Motor neuron (in vitro differentiated cells): ENCODE measurements at regions not wholly inside any gene's neighbourhood (a gene's known extent, or its start where the extent isn't known, plus 50 kb on each side); places are given as distances from the start of the nearest gene placed in this dataset.
A peak's percentile ranks its signal among the peaks of the same experiment; 100 is the strongest.
"Not testable (repeated sequence)": the region's sequence is repeated elsewhere in the genome, so short reads cannot be mapped to it uniquely, and the experiment has no call there.

Source experiments
- ATAC-seq, 8 experiments: fragments of 200-7000 bp; cut with Tn5 transposase; replicated peaks in 6 of 8; 2 replicates each; pipeline ENCODE4 v1.8.0; 2021; ENCODE audit warnings: mild to moderate bottlenecking in 8 of 8, moderate library complexity in 8 of 8
- H3K27ac ChIP-seq, 2 donors: fragments of 250-450 bp; sonication (Bioruptor Pico); 2 replicates each; pipeline ENCODE4 v1.9.0; 2021; ENCODE audit warnings: antibody characterized with exemption in 2 of 2, mild to moderate bottlenecking in 2 of 2, moderate library complexity in 1 of 2
- H3K4me1 ChIP-seq, 2 donors: fragments of 250-450 bp; sonication (Bioruptor Pico); replicated peaks in 1 of 2; 2 replicates each; pipeline ENCODE4 v1.6.1; 2021; ENCODE audit warnings: antibody characterized with exemption in 2 of 2, mild to moderate bottlenecking in 2 of 2, moderate library complexity in 1 of 2
- H3K4me3 ChIP-seq, 5 donors: fragments of 250-450 bp; sonication (Bioruptor Pico); 2 replicates each; pipeline ENCODE4 v1.9.0; 2021; ENCODE audit warnings: antibody characterized with exemption in 5 of 5, mild to moderate bottlenecking in 5 of 5, moderate library complexity in 4 of 5
- WGBS, 10 experiments: fragments of 450-650 bp; shearing (Covaris generic); methylation state at CpG; one replicate each; pipeline ENCODE4 v1.0.0; 2022; 5-methylcytosine and 5-hydroxymethylcytosine counted together
- in situ Hi-C, 9 experiments: fragments of 400-800 bp; cut with MboI; loops; one replicate each; pipeline ENCODE4 v1.15.0; 2021; ENCODE audit warnings: low sequenced_read_pairs in 9 of 9, low pct_unique_long_range_greater_than_20kb in 2 of 9; ENCODE audit not compliant: unreplicated experiment in 9 of 9

DNA sequence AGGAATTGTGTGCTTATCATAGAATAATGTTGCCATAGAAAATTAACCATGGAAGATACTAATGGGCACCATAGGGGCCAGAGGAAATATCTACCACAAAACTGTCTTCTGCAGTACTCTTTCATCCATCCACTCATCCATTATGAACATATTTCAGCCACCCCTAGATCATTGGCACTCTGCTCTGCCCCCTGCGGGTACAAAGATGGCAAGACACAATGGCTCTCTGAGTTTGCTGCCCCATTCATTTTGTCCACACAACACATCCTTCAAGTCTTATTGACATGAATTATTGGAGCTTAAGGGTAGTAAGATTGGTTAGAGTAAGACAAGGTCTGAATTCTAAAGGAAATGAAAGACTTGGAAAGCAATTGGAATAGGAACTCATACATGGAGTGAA, 1224.7 kb upstream of the CELF4 start:
- 0 to 100% (median 75%) methylated on average over 1 of the region's 1 CpG; no CpG with 5 or more reads in 5 of the 10 experiments for WGBS, 10 experiments
- Histone ChIP-seq H3K4me1 (no peaks in the 10 kb centered on the region), H3K4me3 (no peak overlapping the region), H3K27ac (no peak overlapping the region)
- no peak for ATAC-seq
- in situ Hi-C loops = no loop called here

DNA sequence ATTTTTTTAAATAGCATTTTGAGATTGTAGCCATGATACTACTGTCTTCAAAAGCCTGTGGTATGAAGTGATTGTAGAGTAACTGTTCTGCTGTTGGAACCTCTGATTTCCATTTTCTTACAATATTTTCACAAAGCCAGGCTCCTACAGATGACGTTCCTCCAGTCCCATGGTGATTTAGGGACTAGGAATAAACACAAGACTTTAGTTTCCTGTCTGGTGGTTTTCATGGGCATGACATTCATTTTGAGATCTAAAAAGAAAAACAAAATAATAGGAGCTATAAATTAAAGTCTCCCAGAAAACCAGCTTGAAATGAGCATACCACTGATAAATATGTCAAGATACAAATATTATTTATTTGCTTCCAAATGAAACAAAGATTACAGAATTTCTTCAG, 1223.5 kb upstream of the CELF4 start:
- in situ Hi-C loops = no loop called here
- peak in 1 of 8 experiments; percentile 49 for ATAC-seq

DNA sequence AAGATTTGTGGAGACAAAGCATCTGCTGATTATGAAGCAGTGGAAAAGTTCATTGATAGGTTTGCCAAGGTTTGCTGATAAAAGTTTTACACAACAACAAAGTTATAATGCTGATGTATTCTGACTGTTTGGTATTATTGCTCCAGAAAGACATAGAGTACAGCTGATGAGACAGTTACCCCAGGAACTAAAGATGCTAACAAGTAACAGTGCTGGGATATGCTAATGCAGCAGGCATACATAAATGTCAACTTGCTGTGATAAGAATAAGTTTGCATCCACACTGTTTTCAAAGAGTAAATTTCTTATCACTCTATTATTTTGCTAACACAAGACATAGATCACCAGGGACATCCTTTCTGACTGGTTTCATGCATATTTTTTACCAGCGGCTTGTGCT, 1221.3 kb upstream of the CELF4 start:
- ATAC-seq = peak in 1 of 8 experiments; percentile 65
- H3K27ac ChIP-seq = no peak overlapping the region
- H3K4me3 ChIP-seq = no peak overlapping the region
- WGBS, 10 experiments = 17 to 100% (median 44%) methylated on average over 1 of the region's 1 CpG; no CpG with 5 or more reads in 3 of the 10 experiments
- H3K4me1 ChIP-seq = no peaks in the 10 kb centered on the region
- in situ Hi-C loops = no loop called here

More for the DNA sequence above, 1223.5 kb upstream of the CELF4 start:
- H3K4me1 ChIP-seq = no peaks in the 10 kb centered on the region
- 0 to 80% (median 39%) methylated on average over 1 of the region's 1 CpG; no CpG with 5 or more reads in 2 of the 10 experiments for WGBS, 10 experiments
- H3K27ac ChIP-seq = no peak overlapping the region
- no peak overlapping the region for H3K4me3 ChIP-seq

DNA sequence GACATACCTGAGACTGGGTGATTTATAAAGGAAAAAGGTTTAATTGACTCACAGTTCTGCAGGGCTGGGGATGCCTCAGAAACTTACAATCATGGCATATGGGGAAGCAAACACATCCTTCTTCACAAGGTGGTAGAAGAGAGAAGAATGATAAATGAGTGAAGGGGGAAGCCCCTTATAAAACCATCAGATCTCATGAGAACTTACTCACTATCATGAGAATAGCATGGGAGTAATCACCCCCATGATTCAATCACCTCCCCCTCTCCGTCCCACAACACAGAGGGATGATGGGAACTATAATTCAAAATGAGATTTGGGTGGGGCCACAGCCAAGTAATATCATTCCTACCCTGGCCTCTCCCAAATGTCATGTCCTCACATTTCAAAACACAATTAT, 1206.0 kb upstream of the CELF4 start:
- H3K27ac ChIP-seq, in situ Hi-C loops, H3K4me1 ChIP-seq, ATAC-seq, H3K4me3 ChIP-seq: not testable (repeated sequence)
- WGBS, 10 experiments = 86 to 100% (median 88%) methylated on average over 1 of the region's 1 CpG; no CpG with 5 or more reads in 7 of the 10 experiments

DNA sequence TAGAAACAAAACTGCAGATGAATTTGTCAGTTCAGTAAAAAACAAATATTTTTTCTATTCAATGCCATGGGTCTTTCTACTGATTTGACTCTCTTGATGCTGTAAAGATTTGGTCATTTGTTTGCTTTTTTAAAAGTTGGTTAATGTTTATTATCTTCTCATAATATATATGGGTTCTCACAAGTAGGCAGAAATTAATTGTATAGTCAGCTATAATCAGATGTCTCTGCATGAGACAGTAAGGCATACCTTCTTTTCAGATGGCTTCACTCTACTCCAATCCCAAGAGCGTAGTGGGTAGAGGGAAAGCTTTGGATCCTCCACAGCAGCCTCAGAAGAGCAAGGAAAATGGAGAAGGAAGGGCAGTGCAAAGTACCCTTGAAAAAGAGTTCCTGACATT, 1202.9 kb upstream of the CELF4 start:
- in situ Hi-C loops = no loop called here
- H3K4me3 ChIP-seq = no peak overlapping the region
- WGBS, 10 experiments = 0 to 100% (median 90%) methylated on average over 1 of the region's 1 CpG; no CpG with 5 or more reads in 3 of the 10 experiments

DNA sequence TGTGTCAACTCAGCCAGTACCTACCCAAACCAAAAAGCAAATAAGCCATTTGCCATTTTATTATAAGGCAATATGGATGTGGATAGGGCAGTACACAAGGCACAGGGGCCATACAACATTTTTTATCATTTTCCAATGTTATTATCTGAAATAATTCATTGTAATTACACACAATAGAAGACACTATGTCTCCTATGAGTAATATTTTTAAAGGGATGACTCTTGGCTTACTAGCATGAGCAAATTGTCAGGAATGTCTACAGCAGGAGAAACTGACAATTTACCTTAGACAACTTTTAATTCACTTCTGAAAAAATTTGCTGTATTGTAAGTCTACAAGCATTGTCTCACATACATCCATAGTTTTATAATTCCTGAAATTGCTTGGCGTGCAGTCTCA, 1193.9 kb upstream of the CELF4 start:
- Histone ChIP-seq H3K4me3 (no peak overlapping the region), H3K27ac (no peak overlapping the region), H3K4me1 (no peaks in the 10 kb centered on the region)
- in situ Hi-C loops = no loop called here
- ATAC-seq = no peak
- WGBS, 10 experiments = 0 to 100% (median 51%) methylated on average over 1 of the region's 1 CpG; no CpG with 5 or more reads in 2 of the 10 experiments

More for the DNA sequence above, 1202.9 kb upstream of the CELF4 start:
- Histone ChIP-seq H3K27ac (no peak overlapping the region), H3K4me1 (no peaks in the 10 kb centered on the region)
- ATAC-seq = no peak

DNA sequence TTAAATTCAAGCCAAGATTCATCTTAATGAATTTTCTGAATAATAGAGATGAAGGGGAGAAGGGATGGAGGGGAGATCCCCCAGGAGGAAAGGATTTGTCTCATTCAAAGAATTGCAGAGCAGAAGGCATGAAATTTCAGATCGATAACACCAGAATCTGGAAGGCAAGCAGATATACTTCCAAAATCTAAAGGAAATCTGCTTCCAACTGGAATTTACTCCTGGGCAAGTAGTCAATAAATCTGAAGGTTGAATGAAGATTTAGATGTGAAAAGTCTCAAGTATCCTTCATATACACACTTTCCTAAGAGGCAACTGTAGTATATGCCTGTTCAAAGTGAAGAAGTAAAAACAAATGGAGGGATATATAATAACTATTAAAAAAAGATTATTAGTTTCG, 1190.8 kb upstream of the CELF4 start:
- Histone ChIP-seq H3K4me1 (peaks cover 0 to 3% of the 10 kb centered on the region in 2 donors), H3K27ac (no peak overlapping the region), H3K4me3 (no peak overlapping the region)
- no peak for ATAC-seq
- in situ Hi-C loops = no loop called here
- WGBS, 10 experiments = 0 to 100% (median 73%) methylated on average over 1 to 2 of the region's 2 CpGs; no CpG with 5 or more reads in 1 of the 10 experiments

DNA sequence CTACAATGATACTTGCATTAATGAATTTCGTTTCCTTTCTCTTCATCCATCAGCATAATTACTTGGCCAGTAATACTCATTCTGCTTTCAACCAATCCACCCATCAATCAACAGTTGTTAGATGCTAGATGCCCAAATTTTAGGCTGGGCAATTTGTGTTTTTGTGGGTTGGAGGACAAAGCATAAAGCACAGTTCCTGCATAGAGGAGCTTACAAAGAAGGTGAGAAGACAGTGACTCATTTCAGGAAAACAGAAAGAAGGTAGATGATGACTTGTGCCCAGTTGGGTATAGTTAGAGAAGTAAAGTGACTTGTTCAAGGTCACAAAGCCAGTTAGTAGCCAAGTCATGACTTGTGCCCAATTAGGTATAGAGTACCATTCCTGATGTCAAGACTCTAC, 1186.8 kb upstream of the CELF4 start:
- Histone ChIP-seq H3K4me3 (no peak overlapping the region), H3K4me1 (peaks cover 0 to 3% of the 10 kb centered on the region in 2 donors), H3K27ac (no peak overlapping the region)
- ATAC-seq = no peak
- in situ Hi-C loops = no loop called here
- 0 to 80% (median 15%) methylated on average over 1 of the region's 1 CpG; no CpG with 5 or more reads in 6 of the 10 experiments for WGBS, 10 experiments

DNA sequence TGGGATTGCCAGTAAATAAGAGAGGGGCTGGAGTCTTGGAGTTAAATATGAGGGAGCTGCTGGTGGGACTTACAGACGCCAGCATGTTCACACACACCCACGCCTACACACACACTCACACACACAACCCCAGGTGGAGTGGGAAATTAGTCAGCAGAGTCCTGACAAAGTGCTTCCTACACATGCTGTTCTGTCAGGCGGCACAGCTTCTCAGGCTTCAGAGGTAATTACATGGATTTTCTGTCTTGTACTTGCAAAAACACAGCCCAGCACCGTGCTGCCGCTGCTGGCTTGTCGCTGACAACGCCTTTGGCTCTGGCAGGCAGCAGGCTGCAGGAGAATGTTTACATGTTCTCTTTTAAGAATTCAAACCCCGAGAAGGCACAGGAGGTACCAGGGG, 1186.3 kb upstream of the CELF4 start:
- H3K27ac ChIP-seq = peak overlapping the region in 1 of 2 donors; percentile 14
- WGBS, 10 experiments = 0 to 54% (median 31%) methylated on average over 1 to 3 of the region's 8 CpGs; no CpG with 5 or more reads in 3 of the 10 experiments
- H3K4me1 ChIP-seq = peaks cover 0 to 3% of the 10 kb centered on the region in 2 donors
- no peak overlapping the region for H3K4me3 ChIP-seq
- peak in 7 of 8 experiments; percentile 32 to 94 (median 88) for ATAC-seq
- in situ Hi-C loops = no loop called here

DNA sequence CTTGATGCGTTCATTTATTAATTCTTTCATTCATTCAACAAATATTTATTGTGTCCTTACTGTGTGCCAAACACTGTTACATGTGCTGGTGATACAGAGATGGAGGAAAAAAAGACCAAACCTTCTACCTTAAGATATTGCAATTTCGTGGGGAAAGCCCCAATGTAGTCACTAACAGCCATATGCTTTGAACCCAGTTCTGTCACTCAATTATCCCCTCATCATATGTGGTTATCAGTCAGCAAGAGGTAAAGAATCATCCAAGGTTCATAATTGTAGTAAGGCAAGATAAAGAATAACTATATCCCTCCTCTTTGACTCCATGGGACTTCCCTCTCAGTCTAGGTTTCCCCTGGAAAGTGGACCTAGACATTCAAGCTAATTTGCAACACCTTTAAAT, 1185.6 kb upstream of the CELF4 start:
- H3K4me1 ChIP-seq = peaks cover 0 to 3% of the 10 kb centered on the region in 2 donors
- no peak overlapping the region for H3K4me3 ChIP-seq
- WGBS, 10 experiments = 0 to 90% (median 40%) methylated on average over 1 to 2 of the region's 2 CpGs; no CpG with 5 or more reads in 3 of the 10 experiments
- no peak overlapping the region for H3K27ac ChIP-seq
- ATAC-seq = no peak
- in situ Hi-C loops = no loop called here

DNA sequence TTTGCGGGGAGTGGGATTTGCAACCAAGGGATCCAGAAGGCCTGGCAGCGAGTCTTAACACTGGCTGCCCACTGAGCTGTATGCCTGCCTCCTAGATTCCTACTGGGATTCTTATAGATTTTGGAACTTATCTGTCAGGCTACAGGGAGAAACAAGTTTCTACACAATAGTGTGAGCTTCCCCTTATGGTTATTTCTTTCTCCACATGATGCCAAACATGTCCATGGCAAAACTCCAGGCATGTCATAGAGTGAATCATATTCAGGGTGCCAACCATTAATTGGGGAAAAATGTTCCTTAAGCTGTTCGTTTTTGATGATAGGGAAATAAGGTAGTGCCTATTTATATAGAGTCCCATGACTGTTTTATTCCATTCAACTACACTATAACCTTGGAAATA, 1185.2 kb upstream of the CELF4 start:
- Histone ChIP-seq H3K4me3 (no peak overlapping the region), H3K4me1 (peaks cover 0 to 3% of the 10 kb centered on the region in 2 donors), H3K27ac (no peak overlapping the region)
- in situ Hi-C loops = no loop called here
- 0 to 94% (median 82%) methylated on average over 1 to 3 of the region's 3 CpGs; no CpG with 5 or more reads in 1 of the 10 experiments for WGBS, 10 experiments
- no peak for ATAC-seq

DNA sequence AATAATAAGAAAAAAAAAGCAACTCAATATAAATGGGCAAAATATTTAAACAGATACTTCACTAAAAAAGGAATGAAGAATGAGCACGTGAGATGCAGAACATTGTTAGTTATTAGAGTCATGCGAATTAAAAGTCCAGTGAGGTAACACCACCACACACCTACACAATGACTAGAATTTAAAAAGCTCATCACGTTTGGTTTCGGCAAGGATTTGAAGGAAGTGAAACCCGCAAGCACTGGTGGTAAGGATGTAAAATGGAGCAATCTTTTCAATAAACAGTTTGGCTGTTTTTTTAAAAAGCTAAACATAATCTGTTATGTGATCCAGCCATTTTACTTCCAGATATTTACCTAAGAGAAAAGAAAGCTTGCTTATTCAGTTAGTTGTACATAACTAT, 1181.6 kb upstream of the CELF4 start:
- Histone ChIP-seq H3K4me3 (no peak overlapping the region), H3K4me1 (peaks cover 0 to 3% of the 10 kb centered on the region in 2 donors), H3K27ac (no peak overlapping the region)
- in situ Hi-C loops = no loop called here
- ATAC-seq = no peak
- 14 to 100% (median 78%) methylated on average over 2 to 5 of the region's 5 CpGs for WGBS, 10 experiments

DNA sequence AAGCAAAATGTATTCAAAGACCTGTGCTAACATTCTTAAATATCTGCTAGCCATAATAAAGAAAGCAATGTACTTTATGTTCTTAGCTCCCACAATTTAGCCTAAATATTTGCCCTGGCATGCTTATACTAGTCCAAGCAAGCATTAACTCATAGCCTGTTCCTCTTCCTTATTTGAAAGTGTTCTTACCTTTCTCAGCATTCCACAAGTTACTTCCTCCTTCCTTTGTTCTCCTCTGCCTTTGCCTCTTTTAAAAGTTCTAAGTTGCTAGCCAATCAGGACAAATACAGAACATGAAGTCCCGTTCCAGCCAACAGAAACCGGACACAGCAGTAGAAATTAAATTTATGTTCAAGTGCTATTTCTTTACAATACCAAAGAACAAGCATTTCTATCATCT, 1154.6 kb upstream of the CELF4 start:
- H3K4me3 ChIP-seq, in situ Hi-C loops, H3K4me1 ChIP-seq, ATAC-seq, H3K27ac ChIP-seq: not testable (repeated sequence)
- WGBS, 10 experiments = 24 to 100% (median 62%) methylated on average over 1 to 2 of the region's 2 CpGs; no CpG with 5 or more reads in 1 of the 10 experiments

DNA sequence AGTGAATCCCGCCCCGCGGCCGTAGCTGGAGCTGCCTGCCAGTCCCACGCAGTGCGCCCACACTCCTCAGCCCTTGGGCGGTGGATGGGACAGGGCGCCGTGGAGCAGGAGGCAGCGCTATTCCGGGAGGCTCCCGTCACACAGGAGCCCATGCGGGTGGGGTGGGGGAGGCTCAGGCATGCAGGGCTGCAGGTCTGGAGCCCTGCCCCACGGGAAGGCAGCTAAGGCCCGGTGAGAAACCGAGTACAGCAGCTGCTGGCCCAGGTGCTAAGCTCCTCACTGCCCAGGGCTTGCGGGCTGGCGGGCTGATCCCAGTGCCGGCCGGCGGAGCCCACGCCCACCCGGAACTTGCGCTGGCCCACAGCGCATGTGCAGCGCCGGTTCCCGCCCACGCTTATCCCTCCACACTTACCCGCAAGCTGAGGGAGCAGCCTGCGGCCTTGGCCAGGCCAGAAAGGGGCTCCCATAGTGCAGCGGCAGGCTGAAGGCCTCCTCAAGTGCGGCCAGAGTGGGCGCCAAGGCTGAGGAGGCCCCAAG, 1152.8 kb upstream of the CELF4 start:
- ATAC-seq = no peak
- H3K4me3 ChIP-seq = no peak overlapping the region
- in situ Hi-C loops = no loop called here
- 20% methylated on average over 1 of the region's 34 CpGs; no CpG with 5 or more reads in 9 of the 10 experiments for WGBS, 10 experiments
- H3K4me1 ChIP-seq = no peaks in the 10 kb centered on the region
- no peak overlapping the region for H3K27ac ChIP-seq
